Central memory CD8-positive, alpha-beta T cell (primary cell): ENCODE measurements at regions not wholly inside any gene's neighbourhood (a gene's known extent, or its start where the extent isn't known, plus 50 kb on each side); places are given as distances from the start of the nearest gene placed in this dataset.

Source experiments
- ATAC-seq: fragments of 150-1000 bp; cut with Tn5 transposase; replicated peaks from 2 replicates; pipeline ENCODE4 v1.10.0; 2022; ENCODE audit warnings: mild to moderate bottlenecking, moderate FRiP score, moderate number of reproducible peaks; ENCODE audit not compliant: poor library complexity, severe bottlenecking; ENCODE audit errors: extremely low read depth
- DNase-seq, 2 donors: peaks; one replicate each; pipeline ENCODE4 v3.0.0; 2021; ENCODE audit warnings: low spot score in 2 of 2
- H3K27ac Mint-ChIP-seq: one replicate; pipeline ENCODE4 v1.8.0; 2022; ENCODE audit warnings: low read depth, mild to moderate bottlenecking, moderate library complexity, mixed read lengths
- H3K27me3 Mint-ChIP-seq: one replicate; pipeline ENCODE4 v1.8.0; 2022; ENCODE audit warnings: mixed read lengths
- H3K36me3 Mint-ChIP-seq: one replicate; pipeline ENCODE4 v1.8.0; 2022; ENCODE audit warnings: mild to moderate bottlenecking, moderate library complexity, mixed read lengths; ENCODE audit not compliant: insufficient read depth
- H3K4me1 Mint-ChIP-seq: one replicate; pipeline ENCODE4 v1.8.0; 2022; ENCODE audit warnings: mixed read lengths
- H3K4me3 Mint-ChIP-seq: one replicate; pipeline ENCODE4 v1.8.0; 2022; ENCODE audit warnings: mild to moderate bottlenecking, moderate library complexity, mixed read lengths
- H3K9me3 Mint-ChIP-seq: one replicate; pipeline ENCODE4 v1.8.0; 2022; ENCODE audit warnings: mixed read lengths

DNA sequence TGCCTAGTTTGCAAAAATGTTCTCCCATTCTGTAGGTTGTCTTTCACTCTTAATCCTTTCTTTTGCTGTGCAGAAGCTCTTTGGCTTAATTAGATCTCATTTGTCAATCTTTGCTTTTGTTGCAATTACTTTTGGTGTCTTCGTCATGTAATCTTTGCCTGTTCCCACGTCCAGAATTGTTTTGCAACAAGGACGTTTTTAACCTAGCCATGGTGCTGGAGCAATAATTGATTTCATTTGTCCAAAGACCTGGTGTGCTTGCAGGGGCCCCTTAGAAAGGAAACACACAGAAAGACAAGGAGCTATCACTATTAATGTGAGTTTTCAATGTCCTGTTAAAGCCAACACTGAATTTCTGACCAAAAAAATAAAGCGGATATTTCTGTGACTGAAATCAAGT is 89.1 kb upstream of the GALNT15 start:
- no peak overlapping the region for H3K4me3 Mint-ChIP-seq
- H3K36me3 Mint-ChIP-seq, result peaks cover 2% of the 10 kb centered on the region
- peaks cover 6% of the 10 kb centered on the region for H3K9me3 Mint-ChIP-seq
- DNase-seq (no peak), ATAC-seq (no peak)
- no peak overlapping the region for H3K27ac Mint-ChIP-seq
- peaks cover 9% of the 10 kb centered on the region for H3K27me3 Mint-ChIP-seq
- H3K4me1 Mint-ChIP-seq, result no peaks in the 10 kb centered on the region

DNA sequence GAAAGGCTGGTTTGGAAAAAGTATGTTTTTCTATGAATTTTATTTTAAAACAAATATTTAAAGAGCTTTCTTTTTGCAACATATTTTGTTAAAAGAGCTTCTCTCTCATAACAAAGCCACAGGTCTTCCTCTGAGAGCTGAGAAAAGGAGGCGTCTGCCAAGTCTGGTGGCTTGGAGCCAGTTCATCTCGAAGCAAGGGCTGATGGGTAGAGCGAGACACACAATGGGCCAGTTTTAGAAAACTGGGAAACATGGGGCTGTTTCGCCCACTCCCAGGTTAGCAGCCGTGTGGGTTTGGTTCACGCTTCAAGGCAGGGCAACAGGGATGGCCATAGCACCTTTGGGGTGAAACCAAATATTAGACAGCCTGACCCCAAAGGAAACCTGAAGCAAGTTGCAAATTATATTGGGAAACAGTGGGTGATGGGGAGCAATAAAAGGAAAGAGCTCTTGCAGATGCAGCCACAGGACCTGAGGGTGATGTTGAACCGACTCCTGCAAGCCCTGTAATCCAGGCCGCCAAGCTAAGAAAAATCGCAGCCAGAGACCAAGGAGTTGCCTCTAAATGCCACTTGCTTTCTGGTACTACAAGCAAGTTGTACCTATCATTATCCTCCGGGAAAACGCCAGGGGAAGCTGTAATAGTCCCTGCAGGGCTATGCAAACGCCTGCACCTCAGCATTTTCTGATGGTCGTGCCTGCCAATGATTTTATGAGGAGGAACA is 88.4 kb upstream of the GALNT15 start:
- Mint-ChIP-seq H3K27ac (no peak overlapping the region), H3K4me1 (no peaks in the 10 kb centered on the region), H3K9me3 (peaks cover 6% of the 10 kb centered on the region), H3K27me3 (peaks cover 2% of the 10 kb centered on the region), H3K36me3 (peaks cover 2% of the 10 kb centered on the region), H3K4me3 (no peak overlapping the region)
- ATAC-seq (no peak), DNase-seq (no peak)

DNA sequence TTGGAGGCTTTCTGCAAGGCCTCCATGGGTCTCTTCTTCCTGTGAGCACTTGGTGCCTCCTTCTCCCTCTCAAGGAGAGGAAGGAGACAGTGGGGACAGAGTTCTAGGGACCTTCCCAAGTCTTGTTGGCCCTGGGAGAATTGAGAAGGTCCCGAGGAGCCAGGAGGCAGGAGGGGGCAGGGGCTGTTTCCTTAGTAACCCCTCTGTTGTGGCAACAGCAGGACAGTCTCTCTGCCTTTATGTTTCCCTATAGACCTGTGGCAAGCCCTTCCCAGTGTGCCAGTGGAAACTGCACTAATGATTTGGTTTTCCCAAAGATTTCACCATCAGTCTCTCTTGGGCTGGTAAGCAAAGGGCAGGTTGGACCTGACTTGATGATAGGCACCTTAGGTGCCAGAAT is 87.8 kb upstream of the GALNT15 start:
- H3K27ac Mint-ChIP-seq, result no peak overlapping the region
- H3K4me3 Mint-ChIP-seq, result no peak overlapping the region
- DNase-seq (no peak), ATAC-seq (no peak)
- H3K36me3 Mint-ChIP-seq, result peaks cover 2% of the 10 kb centered on the region
- H3K4me1 Mint-ChIP-seq, result no peaks in the 10 kb centered on the region
- H3K9me3 Mint-ChIP-seq, result peaks cover 6% of the 10 kb centered on the region
- H3K27me3 Mint-ChIP-seq, result peaks cover 5% of the 10 kb centered on the region

DNA sequence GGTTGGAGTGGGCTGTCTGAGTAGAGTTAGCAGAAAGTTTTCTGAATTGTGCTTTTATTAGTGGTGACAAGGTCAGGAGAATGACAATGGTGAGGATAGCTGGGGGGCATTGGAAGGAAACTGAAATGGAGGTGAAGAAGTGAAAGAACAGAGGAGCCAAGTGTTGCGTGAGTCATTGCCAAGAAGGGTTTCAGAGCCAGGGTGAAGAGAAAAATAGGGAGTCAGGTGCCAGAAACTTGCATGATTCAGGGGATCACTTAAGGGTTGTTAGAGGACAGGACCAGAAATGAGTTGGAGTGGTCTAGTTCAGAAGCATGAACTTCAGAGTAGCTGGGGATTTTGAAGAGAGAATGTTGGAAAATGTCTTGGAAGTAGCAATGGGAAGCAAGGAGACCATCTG is 86.0 kb upstream of the GALNT15 start:
- ATAC-seq (no peak), DNase-seq (no peak)
- H3K9me3 Mint-ChIP-seq, result no peaks in the 10 kb centered on the region
- H3K4me1 Mint-ChIP-seq, result no peaks in the 10 kb centered on the region
- H3K4me3 Mint-ChIP-seq, result no peak overlapping the region
- peaks cover 15% of the 10 kb centered on the region for H3K27me3 Mint-ChIP-seq
- no peaks in the 10 kb centered on the region for H3K36me3 Mint-ChIP-seq
- no peak overlapping the region for H3K27ac Mint-ChIP-seq

DNA sequence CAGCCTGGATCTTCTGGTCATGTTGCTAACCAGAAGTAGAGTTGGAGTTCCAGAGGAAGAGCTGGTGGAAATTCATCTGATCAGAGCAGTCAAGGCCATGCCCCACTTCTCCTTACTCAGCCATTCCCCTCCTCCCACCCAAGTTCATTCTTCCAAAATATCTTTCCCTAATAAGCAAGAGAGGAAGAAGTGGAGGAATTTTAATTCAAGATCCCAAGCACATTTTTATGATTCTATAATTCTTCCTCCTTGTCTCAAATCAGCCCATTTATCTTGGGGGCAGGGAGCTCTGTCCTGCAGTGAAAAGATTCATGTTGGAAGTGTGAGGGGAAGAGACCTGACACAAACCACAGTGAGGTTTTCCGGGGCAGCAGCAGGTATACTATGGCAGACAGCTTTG is 85.0 kb upstream of the GALNT15 start:
- peaks cover 15% of the 10 kb centered on the region for H3K27me3 Mint-ChIP-seq
- DNase-seq (no peak), ATAC-seq (no peak)
- no peaks in the 10 kb centered on the region for H3K9me3 Mint-ChIP-seq
- H3K4me3 Mint-ChIP-seq, result no peak overlapping the region
- H3K4me1 Mint-ChIP-seq, result no peaks in the 10 kb centered on the region
- H3K36me3 Mint-ChIP-seq, result no peaks in the 10 kb centered on the region
- H3K27ac Mint-ChIP-seq, result no peak overlapping the region

DNA sequence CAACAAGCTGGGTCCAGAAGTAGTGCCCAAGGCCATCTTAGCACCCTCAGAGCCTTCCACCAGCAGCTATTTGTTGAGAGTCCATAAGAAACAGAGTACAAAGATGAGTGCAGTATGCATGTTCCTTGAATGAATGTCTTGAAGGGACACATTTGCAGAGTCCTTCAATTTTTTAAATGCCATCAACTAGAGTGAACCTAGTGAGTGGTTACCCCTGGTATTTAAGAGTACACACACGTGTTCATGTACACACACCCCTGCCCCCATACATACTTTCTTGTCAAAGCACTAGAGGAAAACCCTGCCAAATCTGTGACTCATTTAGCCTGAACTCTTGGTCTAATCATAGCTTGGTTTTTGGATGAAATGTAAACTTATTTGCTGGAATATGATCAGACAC is 84.5 kb upstream of the GALNT15 start:
- Mint-ChIP-seq H3K9me3 (no peaks in the 10 kb centered on the region), H3K4me3 (no peak overlapping the region), H3K27ac (no peak overlapping the region), H3K27me3 (peaks cover 15% of the 10 kb centered on the region), H3K36me3 (no peaks in the 10 kb centered on the region), H3K4me1 (no peaks in the 10 kb centered on the region)
- ATAC-seq, result no peak
- no peak for DNase-seq

DNA sequence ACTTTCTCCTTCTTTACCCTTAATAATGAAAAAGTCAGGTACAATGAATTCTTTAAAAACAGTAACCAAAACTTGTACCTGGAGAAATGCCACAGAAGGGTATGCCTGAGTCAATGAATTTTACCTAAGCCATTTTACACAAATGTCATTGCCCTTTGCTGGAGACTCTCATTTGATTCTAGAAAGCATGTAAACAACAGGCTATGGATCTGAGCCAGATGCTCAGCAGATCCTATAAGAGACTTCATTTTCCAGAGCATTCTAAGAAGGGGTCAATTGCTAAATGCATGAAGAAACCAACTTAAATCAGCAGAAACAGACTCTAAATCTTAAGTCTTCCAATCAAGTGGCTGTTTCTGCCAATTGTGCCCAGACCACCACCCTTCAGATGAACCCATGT is 83.8 kb upstream of the GALNT15 start:
- Mint-ChIP-seq H3K36me3 (no peaks in the 10 kb centered on the region), H3K27ac (no peak overlapping the region), H3K27me3 (peaks cover 15% of the 10 kb centered on the region), H3K4me3 (no peak overlapping the region), H3K9me3 (no peaks in the 10 kb centered on the region), H3K4me1 (no peaks in the 10 kb centered on the region)
- ATAC-seq (no peak), DNase-seq (no peak)

DNA sequence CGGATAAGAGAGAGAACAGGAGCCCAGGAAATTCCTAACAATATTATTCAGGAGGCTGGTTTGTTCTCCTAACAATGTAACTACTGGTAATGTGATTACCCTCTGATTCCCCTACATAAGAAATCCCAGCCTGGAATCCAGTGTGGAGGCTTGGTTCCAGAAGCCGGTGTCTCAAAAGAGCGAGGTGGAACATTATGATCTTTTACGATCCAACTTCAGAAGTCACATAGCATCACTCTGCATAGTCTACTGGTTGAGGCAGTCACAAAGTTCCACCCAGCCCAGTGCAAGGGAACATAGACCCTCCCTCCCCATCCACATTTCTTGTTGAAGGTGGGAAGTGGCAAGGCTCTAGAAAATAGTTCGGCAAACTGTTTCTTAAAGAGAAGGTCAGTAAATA is 81.6 kb upstream of the GALNT15 start:
- no peak for DNase-seq
- no peaks in the 10 kb centered on the region for H3K4me1 Mint-ChIP-seq
- H3K36me3 Mint-ChIP-seq, result no peaks in the 10 kb centered on the region
- no peak overlapping the region for H3K27ac Mint-ChIP-seq
- no peaks in the 10 kb centered on the region for H3K9me3 Mint-ChIP-seq
- H3K4me3 Mint-ChIP-seq, result no peak overlapping the region
- peaks cover 15% of the 10 kb centered on the region for H3K27me3 Mint-ChIP-seq
- ATAC-seq, result no peak

DNA sequence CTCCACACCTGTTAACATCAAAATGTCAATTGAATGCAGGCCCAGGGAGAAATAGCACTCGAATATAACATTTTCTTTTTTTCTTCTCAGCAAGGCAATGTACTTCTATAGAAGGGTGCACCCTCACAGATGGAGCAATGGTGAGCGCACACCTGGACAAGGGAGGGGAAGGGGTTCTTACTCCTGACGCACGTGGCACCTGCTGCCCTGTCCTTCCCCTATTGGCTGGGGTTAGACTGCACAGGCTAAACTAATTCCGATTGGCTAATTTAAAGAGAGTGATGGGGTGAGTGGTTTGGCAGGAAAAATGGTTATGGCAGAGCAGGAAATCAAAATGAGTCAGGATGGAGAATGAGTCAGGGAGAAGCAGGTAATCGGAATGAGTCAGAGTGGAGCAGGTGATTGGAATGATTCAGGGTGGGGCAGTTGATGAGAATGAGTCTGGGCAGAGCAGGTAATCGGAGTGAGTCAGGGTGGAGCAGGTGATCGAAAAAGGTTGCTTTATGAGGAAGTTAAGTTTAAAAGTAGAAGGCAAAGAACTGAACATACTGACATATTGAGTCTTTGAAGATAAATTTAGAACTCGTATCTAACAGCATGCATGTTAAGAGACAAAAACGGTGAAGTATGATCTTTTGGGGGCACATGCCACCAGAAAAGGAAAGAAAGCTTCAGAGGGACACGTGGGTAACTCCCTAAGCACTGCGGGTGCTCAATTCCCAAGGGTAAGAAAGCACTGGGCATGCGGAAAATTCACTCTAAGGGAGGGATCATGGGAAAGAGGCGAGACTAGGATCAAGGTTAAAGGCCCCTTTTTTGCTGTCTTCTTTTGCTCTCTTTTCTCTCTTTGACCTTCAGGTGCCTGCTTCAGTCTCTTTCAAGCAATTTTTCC is 72.9 kb upstream of the GALNT15 start:
- DNase-seq, result no peak
- H3K27ac Mint-ChIP-seq, result no peak overlapping the region
- H3K4me1 Mint-ChIP-seq, result no peaks in the 10 kb centered on the region
- no peak overlapping the region for H3K4me3 Mint-ChIP-seq
- no peaks in the 10 kb centered on the region for H3K36me3 Mint-ChIP-seq
- ATAC-seq, result no peak
- H3K9me3 Mint-ChIP-seq, result no peaks in the 10 kb centered on the region
- peaks cover 17% of the 10 kb centered on the region for H3K27me3 Mint-ChIP-seq

DNA sequence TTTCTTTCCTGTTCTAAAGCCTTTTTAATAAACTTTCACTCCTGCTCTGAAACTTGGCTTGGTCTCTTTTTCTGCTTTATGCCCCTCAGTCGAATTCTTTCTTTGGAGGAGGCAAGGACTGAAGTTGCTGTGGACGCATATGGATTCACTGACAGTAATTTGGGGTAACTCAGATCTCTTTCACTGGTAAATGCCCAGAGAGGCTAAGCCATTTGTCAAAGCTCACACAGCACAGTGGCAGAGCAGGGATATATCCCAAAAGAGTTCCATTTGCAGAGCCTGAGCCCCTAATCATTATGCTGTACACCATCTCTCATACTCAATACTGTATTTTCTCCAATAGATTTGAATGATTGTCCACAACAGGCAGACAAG is 72.3 kb upstream of the GALNT15 start:
- Mint-ChIP-seq H3K27ac (no peak overlapping the region), H3K4me3 (no peak overlapping the region), H3K9me3 (no peaks in the 10 kb centered on the region), H3K36me3 (no peaks in the 10 kb centered on the region), H3K4me1 (no peaks in the 10 kb centered on the region), H3K27me3 (peaks cover 24% of the 10 kb centered on the region)
- no peak for ATAC-seq
- DNase-seq, result no peak

DNA sequence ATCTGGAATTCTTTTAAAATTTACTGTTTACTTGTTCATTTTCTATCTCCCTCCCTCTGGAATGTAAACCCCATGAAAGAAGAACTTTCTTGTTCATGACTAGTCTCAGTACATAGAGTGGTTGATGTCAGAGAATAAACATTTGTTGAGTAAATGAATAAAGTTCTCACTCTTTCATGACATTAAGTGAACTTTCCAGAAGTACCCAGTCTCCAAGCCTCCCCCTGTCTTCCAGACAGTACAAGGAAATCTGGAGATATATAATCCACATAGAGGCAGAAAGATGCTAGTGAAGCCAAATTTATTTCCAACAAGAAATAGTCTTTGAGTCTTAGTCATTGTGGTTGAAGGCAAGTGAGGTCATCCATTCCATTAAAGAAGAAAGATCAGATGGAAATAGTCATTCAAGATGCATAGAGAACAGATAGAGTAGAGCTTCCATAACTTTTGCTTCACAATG is 71.5 kb upstream of the GALNT15 start:
- Mint-ChIP-seq H3K36me3 (no peaks in the 10 kb centered on the region), H3K4me1 (no peaks in the 10 kb centered on the region), H3K4me3 (no peak overlapping the region), H3K27ac (no peak overlapping the region), H3K27me3 (peaks cover 31% of the 10 kb centered on the region), H3K9me3 (peaks cover 6% of the 10 kb centered on the region)
- DNase-seq, result no peak
- no peak for ATAC-seq

DNA sequence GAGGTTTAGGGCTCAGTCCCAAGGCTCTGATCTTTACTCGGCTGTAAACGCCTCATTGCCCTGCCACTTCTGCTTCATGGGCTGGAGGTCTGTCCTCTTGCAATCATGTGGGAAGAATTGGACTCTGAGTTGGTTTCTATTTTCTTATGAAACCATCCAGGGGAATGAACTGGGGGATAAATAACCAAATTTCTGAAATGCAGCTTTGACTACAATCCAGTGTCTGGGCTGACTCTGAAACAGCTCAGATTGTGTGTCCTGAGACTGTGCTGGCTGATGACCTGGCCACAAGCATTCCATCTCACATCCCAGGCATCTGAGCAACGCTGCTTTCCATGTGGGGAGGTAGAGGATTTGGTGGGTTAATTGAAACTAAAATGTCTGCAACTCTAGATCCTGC is 71.0 kb upstream of the GALNT15 start:
- DNase-seq (no peak), ATAC-seq (no peak)
- H3K27ac Mint-ChIP-seq, result no peak overlapping the region
- no peaks in the 10 kb centered on the region for H3K36me3 Mint-ChIP-seq
- no peak overlapping the region for H3K4me3 Mint-ChIP-seq
- no peaks in the 10 kb centered on the region for H3K4me1 Mint-ChIP-seq
- H3K27me3 Mint-ChIP-seq, result peaks cover 36% of the 10 kb centered on the region
- H3K9me3 Mint-ChIP-seq, result peaks cover 6% of the 10 kb centered on the region

DNA sequence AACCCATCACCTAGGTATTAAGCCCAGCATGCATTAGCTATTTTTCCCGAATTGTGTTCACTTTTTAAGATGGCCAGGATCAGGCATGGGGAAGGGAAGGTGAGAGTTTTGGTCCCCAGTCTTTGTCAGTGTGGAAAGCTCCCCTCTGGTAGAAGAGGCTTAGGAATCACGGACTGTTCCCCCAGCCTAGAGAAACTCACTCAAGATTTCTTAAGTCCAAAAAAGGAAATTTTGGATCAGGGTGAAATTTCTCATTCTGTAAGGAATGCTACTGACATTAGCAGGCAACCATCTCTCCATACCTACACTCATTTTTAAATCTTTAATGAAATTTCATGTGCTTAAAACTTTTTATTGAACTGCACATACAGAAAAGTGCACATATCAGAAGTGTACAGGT is 70.3 kb upstream of the GALNT15 start:
- Mint-ChIP-seq H3K36me3 (no peaks in the 10 kb centered on the region), H3K4me3 (no peak overlapping the region), H3K27me3 (peaks cover 36% of the 10 kb centered on the region), H3K27ac (no peak overlapping the region), H3K9me3 (peaks cover 6% of the 10 kb centered on the region), H3K4me1 (no peaks in the 10 kb centered on the region)
- ATAC-seq (no peak), DNase-seq (no peak)
